Parathyroid adenoma (tissue), 2 donors: ENCODE measurements at regions not wholly inside any gene's neighbourhood (a gene's known extent, or its start where the extent isn't known, plus 50 kb on each side); places are given as distances from the start of the nearest gene placed in this dataset.

ENCODE experiments used
- H2AFZ ChIP-seq: fragments of 300-600 bp; sonication (generic); one replicate; pipeline ENCODE4 v1.7.0; 2017; ENCODE audit warnings: antibody characterized with exemption, mild to moderate bottlenecking
- H3K27ac ChIP-seq: fragments of 300-600 bp; sonication (generic); one replicate; pipeline ENCODE4 v1.7.0; 2017
- H3K27me3 ChIP-seq: fragments of 300-600 bp; sonication (generic); one replicate; pipeline ENCODE4 v1.7.0; 2017; ENCODE audit warnings: low read length; ENCODE audit not compliant: control insufficient read depth, insufficient read depth
- H3K36me3 ChIP-seq: fragments of 300-600 bp; sonication (generic); one replicate; pipeline ENCODE4 v1.7.0; 2017; ENCODE audit warnings: low read length; ENCODE audit not compliant: control insufficient read depth, insufficient read depth
- H3K4me1 ChIP-seq: fragments of 300-600 bp; sonication (generic); one replicate; pipeline ENCODE4 v1.7.0; 2017; ENCODE audit warnings: control low read depth
- H3K4me2 ChIP-seq: fragments of 300-600 bp; sonication (generic); one replicate; pipeline ENCODE4 v1.7.0; 2017; ENCODE audit warnings: low read length
- H3K4me3 ChIP-seq: fragments of 300-600 bp; sonication (generic); one replicate; pipeline ENCODE4 v1.7.0; 2017; ENCODE audit warnings: low read depth, low read length
- H3K79me2 ChIP-seq: fragments of 300-600 bp; sonication (generic); one replicate; pipeline ENCODE4 v1.7.0; 2017; ENCODE audit warnings: control low read depth
- H3K9ac ChIP-seq: fragments of 300-600 bp; sonication (generic); one replicate; pipeline ENCODE4 v1.7.0; 2017; ENCODE audit warnings: mild to moderate bottlenecking
- H3K9me3 ChIP-seq: fragments of 300-600 bp; sonication (generic); one replicate; pipeline ENCODE4 v1.7.0; 2017; ENCODE audit warnings: low read length; ENCODE audit not compliant: control insufficient read depth
- TF ChIP-seq, protein P1 (sequence below): fragments of 300-600 bp; sonication (generic); IDR thresholded peaks from one replicate; pipeline ENCODE4 v1.7.0; 2017; ENCODE audit warnings: antibody characterized with exemption, mild to moderate bottlenecking
- donor health status: primary hyperparathyroidism.

GRCh38 chr20:61114493-61115175 lies 137.4 kb upstream of the CDH4 start:
- Histone ChIP-seq H3K4me3 (no peak overlapping the region), H3K9me3 (no peaks in the 10 kb centered on the region), H3K27me3 (no peaks in the 10 kb centered on the region), H3K79me2 (no peaks in the 10 kb centered on the region), H2AFZ (no peak overlapping the region), H3K4me2 (no peak overlapping the region), H3K36me3 (no peaks in the 10 kb centered on the region), H3K4me1 (no peaks in the 10 kb centered on the region), H3K27ac (no peak overlapping the region), H3K9ac (no peak overlapping the region)
- TF ChIP-seq, protein P1, sequence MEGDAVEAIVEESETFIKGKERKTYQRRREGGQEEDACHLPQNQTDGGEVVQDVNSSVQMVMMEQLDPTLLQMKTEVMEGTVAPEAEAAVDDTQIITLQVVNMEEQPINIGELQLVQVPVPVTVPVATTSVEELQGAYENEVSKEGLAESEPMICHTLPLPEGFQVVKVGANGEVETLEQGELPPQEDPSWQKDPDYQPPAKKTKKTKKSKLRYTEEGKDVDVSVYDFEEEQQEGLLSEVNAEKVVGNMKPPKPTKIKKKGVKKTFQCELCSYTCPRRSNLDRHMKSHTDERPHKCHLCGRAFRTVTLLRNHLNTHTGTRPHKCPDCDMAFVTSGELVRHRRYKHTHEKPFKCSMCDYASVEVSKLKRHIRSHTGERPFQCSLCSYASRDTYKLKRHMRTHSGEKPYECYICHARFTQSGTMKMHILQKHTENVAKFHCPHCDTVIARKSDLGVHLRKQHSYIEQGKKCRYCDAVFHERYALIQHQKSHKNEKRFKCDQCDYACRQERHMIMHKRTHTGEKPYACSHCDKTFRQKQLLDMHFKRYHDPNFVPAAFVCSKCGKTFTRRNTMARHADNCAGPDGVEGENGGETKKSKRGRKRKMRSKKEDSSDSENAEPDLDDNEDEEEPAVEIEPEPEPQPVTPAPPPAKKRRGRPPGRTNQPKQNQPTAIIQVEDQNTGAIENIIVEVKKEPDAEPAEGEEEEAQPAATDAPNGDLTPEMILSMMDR = no peak

GRCh38 chr20:61115364-61116065 lies 136.5 kb upstream of the CDH4 start:
- no peaks in the 10 kb centered on the region for H3K79me2 ChIP-seq
- H3K9me3 ChIP-seq = no peaks in the 10 kb centered on the region
- no peaks in the 10 kb centered on the region for H3K4me1 ChIP-seq
- no peaks in the 10 kb centered on the region for H3K27me3 ChIP-seq
- no peak overlapping the region for H2AFZ ChIP-seq
- no peak overlapping the region for H3K9ac ChIP-seq
- H3K4me2 ChIP-seq = no peak overlapping the region
- H3K27ac ChIP-seq = no peak overlapping the region
- H3K4me3 ChIP-seq = no peak overlapping the region
- H3K36me3 ChIP-seq = no peaks in the 10 kb centered on the region
- TF ChIP-seq, protein P1 = no peak

DNA sequence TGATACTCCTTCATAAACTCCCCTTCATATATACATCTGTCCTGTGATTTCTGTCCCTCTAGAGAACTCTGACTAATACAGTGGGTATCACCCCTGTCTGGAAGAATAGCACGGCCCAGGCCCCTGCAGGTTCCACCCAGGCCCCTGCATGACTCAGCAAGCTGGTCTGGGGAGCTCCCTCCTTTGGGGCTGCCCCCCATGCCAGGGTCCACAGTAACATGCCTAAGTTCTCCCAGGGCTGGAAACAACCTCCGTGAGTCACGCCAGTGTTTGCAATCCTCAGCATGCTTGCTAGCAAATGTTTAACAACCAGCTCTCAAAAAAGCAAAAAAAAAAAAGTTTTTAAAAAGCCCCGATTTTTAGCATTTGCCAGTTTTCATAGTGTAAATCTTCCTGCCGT lies 134.3 kb upstream of the CDH4 start:
- Histone ChIP-seq H3K27ac (no peak overlapping the region), H3K9me3 (no peaks in the 10 kb centered on the region), H3K4me1 (no peaks in the 10 kb centered on the region), H3K4me3 (no peak overlapping the region), H3K27me3 (no peaks in the 10 kb centered on the region), H3K9ac (no peak overlapping the region), H3K36me3 (no peaks in the 10 kb centered on the region), H3K4me2 (no peak overlapping the region), H3K79me2 (no peaks in the 10 kb centered on the region), H2AFZ (no peak overlapping the region)
- TF ChIP-seq, protein P1 = no peak

GRCh38 chr20:61118429-61119224 lies 133.4 kb upstream of the CDH4 start:
- H2AFZ ChIP-seq = no peak overlapping the region
- no peak overlapping the region for H3K4me2 ChIP-seq
- no peaks in the 10 kb centered on the region for H3K9me3 ChIP-seq
- H3K9ac ChIP-seq = no peak overlapping the region
- H3K4me3 ChIP-seq = no peak overlapping the region
- H3K4me1 ChIP-seq = no peaks in the 10 kb centered on the region
- TF ChIP-seq, protein P1 = no peak
- H3K36me3 ChIP-seq = no peaks in the 10 kb centered on the region
- no peak overlapping the region for H3K27ac ChIP-seq
- no peaks in the 10 kb centered on the region for H3K27me3 ChIP-seq
- no peaks in the 10 kb centered on the region for H3K79me2 ChIP-seq
